ENCODE measurements at regions not wholly inside any gene's neighbourhood (a gene's known extent, or its start where the extent isn't known, plus 50 kb on each side); places are given as distances from the start of the nearest gene placed in this dataset.

DNA sequence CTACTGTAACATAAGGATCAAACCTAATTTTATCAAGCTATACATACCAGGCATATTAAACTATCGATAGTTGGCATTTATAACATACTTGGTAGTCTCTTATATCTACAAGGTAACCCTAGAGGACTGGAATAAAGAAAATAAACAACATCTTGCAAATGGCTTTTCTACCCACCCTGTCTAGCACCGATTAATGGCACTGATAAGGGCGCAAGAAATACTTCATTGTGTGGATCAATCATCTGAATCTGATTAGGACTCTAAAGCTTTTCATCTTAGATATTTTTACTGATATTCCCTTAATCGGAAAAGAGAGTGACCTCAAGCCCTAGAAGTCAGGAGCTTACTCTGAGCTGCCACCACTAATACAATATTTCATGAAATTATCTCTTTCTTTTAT, 1461.7 kb upstream of the PIK3C3 start:
- Histone ChIP-seq H3K9me3 (peaks cover 0 to 6% (median 0%) of the 10 kb centered on the region in 8 donors), H3K27me3 (replicated peaks in 1 of 7) (no peaks in the 10 kb centered on the region), H3K27ac (no peak overlapping the region), H3K36me3 (no peaks in the 10 kb centered on the region), H3K4me1 (no peaks in the 10 kb centered on the region), H3K4me3 (no peak overlapping the region)
- 57 to 92% (median 75%) methylated on average over 4 of the region's 4 CpGs for WGBS, 5 donors
- TF ChIP-seq POLR2A (IDR thresholded peaks at IDR 0.05), result no peak
- intact Hi-C loops (cut with DNase I; ENCODE audit: low total_unique reads), result no loop called here
- no peak for DNase-seq

DNA sequence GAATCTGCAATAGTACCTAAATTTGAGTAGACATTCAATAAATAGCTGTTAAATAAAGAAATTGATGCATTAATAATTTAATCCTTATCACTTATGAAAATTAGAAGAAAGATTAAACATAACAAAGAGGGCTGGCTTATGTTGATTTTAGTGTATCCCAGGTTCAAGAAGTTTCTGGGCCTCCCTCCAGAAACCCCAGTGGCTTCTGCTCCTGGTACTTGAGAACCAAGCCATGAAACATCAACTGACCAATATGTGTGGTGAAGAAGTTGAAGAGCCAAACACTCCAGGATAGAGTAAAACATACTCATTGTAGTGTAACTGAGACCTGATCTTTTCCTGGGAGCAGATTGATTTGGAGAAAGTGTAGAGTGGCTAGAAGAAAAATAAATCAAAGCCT, 1465.7 kb upstream of the PIK3C3 start:
- intact Hi-C loops (cut with DNase I; ENCODE audit: low total_unique reads), result no loop called here
- Histone ChIP-seq H3K27me3 (replicated peaks in 1 of 7) (no peaks in the 10 kb centered on the region), H3K36me3 (no peaks in the 10 kb centered on the region)

DNA sequence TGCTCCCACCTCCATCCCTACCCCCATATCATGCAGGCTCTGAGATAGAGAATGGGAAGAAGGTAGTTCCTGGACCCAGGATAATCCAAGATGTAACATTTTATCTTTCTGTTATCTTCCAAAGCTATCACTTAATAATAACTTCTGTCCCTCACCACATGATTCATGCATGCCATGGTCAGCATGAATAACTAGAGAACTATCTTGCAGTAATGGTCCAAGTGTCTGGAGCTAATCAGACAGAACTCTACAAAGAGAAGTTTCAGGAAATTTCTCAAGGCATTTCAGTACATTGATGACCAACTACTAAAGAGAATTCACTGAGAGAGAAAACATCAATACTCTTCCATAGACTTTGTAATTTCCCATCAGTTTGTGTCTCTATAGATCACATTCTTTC, 1469.7 kb upstream of the PIK3C3 start:
- no peaks in the 10 kb centered on the region for H3K27me3 ChIP-seq (replicated peaks in 1 of 7)
- peaks cover 0 to 3% (median 0%) of the 10 kb centered on the region in 8 donors for H3K9me3 ChIP-seq

More for the DNA sequence above, 1465.7 kb upstream of the PIK3C3 start:
- Histone ChIP-seq H3K9me3 (peaks cover 0 to 5% (median 0%) of the 10 kb centered on the region in 8 donors), H3K27ac (no peak overlapping the region), H3K4me1 (no peaks in the 10 kb centered on the region), H3K4me3 (no peak overlapping the region)
- TF ChIP-seq POLR2AphosphoS5 (IDR thresholded peaks at IDR 0.05) (no peak), POLR2A (IDR thresholded peaks at IDR 0.05) (no peak)
- TF ChIP-seq, protein P1, sequence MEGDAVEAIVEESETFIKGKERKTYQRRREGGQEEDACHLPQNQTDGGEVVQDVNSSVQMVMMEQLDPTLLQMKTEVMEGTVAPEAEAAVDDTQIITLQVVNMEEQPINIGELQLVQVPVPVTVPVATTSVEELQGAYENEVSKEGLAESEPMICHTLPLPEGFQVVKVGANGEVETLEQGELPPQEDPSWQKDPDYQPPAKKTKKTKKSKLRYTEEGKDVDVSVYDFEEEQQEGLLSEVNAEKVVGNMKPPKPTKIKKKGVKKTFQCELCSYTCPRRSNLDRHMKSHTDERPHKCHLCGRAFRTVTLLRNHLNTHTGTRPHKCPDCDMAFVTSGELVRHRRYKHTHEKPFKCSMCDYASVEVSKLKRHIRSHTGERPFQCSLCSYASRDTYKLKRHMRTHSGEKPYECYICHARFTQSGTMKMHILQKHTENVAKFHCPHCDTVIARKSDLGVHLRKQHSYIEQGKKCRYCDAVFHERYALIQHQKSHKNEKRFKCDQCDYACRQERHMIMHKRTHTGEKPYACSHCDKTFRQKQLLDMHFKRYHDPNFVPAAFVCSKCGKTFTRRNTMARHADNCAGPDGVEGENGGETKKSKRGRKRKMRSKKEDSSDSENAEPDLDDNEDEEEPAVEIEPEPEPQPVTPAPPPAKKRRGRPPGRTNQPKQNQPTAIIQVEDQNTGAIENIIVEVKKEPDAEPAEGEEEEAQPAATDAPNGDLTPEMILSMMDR (IDR thresholded peaks at IDR 0.05 in 8 of 11, conservative IDR thresholded peaks at IDR 0.05 in 3 of 11), result no peak
- no peak for DNase-seq

DNA sequence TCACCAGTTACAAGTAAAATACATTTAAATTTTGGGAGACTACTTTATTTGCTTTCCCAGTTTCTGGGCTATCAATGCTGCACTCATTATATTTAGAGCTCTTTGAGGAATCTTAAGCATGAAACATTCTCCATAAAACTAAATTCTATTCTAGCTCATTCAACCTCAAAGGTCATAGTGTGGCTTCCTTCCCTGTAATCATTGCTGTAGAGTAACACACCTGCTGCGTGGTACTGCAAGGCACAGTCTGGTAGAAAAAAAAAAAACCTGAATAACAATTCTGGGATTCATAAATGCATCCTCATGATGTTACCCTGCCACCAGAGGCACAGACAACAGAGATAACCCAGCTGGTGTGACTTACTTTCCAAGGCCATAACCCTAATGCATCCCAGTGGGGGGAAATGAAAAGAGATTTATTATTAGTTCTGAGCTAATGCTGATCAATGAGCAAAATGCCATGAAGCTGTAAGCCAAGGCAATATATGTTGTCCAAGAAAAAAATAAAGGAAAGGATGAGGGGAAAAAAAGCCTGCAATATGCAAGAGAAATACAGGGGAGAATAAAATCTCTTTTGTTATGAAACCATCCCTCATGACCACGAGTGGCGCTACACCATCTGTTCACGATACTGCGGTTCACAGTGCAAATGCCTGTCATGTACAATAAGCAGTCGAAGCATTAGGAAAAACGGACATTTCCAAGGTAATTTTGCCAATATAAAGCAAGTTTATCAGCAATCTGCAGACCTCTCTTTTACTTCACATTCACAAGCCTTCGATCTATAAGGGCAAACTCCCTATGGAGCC, 1481.6 kb upstream of the PIK3C3 start:
- TF ChIP-seq, protein P1 (IDR thresholded peaks at IDR 0.05 in 8 of 11, conservative IDR thresholded peaks at IDR 0.05 in 3 of 11), result no peak
- TF ChIP-seq POLR2AphosphoS5 (IDR thresholded peaks at IDR 0.05), result no peak
- TF ChIP-seq POLR2A (IDR thresholded peaks at IDR 0.05), result no peak
- H3K4me1 ChIP-seq, result no peaks in the 10 kb centered on the region

More for the DNA sequence above, 1469.7 kb upstream of the PIK3C3 start:
- TF ChIP-seq, protein P1 (IDR thresholded peaks at IDR 0.05 in 8 of 11, conservative IDR thresholded peaks at IDR 0.05 in 3 of 11), result no peak
- no peak for TF ChIP-seq POLR2AphosphoS5 (IDR thresholded peaks at IDR 0.05)
- no peak for TF ChIP-seq POLR2A (IDR thresholded peaks at IDR 0.05)
- no peak overlapping the region for H3K4me3 ChIP-seq
- intact Hi-C loops (cut with DNase I; ENCODE audit: low total_unique reads), result no loop called here
- no peaks in the 10 kb centered on the region for H3K4me1 ChIP-seq
- H3K36me3 ChIP-seq, result no peaks in the 10 kb centered on the region
- no peak for DNase-seq
- H3K27ac ChIP-seq, result no peak overlapping the region

More for the DNA sequence above, 1481.6 kb upstream of the PIK3C3 start:
- peaks cover 0 to 16% (median 10%) of the 10 kb centered on the region in 8 donors for H3K9me3 ChIP-seq
- H3K27me3 ChIP-seq (replicated peaks in 1 of 7), result no peaks in the 10 kb centered on the region
- no peaks in the 10 kb centered on the region for H3K36me3 ChIP-seq
- no peak overlapping the region for H3K4me3 ChIP-seq
- 77 to 84% (median 81%) methylated on average over 8 of the region's 8 CpGs for WGBS, 5 donors
- intact Hi-C loops (cut with DNase I; ENCODE audit: low total_unique reads), result no loop called here
- H3K27ac ChIP-seq, result no peak overlapping the region
- no peak for DNase-seq
